KMS-11 (cell line): ENCODE measurements at regions not wholly inside any gene's neighbourhood (a gene's known extent, or its start where the extent isn't known, plus 50 kb on each side); places are given as distances from the start of the nearest gene placed in this dataset.

Source experiments
- H2AFZ ChIP-seq: fragments of 200-600 bp; sonication (generic); 2 replicates; pipeline ENCODE4 v1.6.1; 2016; ENCODE audit warnings: antibody characterized with exemption, mixed run types, low read depth
- H3K27ac ChIP-seq: fragments of 200-600 bp; sonication (generic); 2 replicates; pipeline ENCODE4 v1.6.1; 2016; ENCODE audit warnings: mild to moderate bottlenecking, mixed run types
- H3K27me3 ChIP-seq: fragments of 200-600 bp; sonication (generic); 2 replicates; pipeline ENCODE4 v1.6.1; 2017; ENCODE audit warnings: mild to moderate bottlenecking, low read depth, mixed run types, moderate library complexity; ENCODE audit not compliant: insufficient read depth
- H3K36me3 ChIP-seq: fragments of 200-600 bp; sonication (generic); 2 replicates; pipeline ENCODE4 v1.6.1; 2017; ENCODE audit warnings: mild to moderate bottlenecking, mixed run types; ENCODE audit not compliant: insufficient read depth
- H3K4me1 ChIP-seq: fragments of 200-600 bp; sonication (generic); 2 replicates; pipeline ENCODE4 v1.6.1; 2016; ENCODE audit warnings: mild to moderate bottlenecking, low read depth, mixed run types; ENCODE audit not compliant: poor library complexity, severe bottlenecking
- H3K4me2 ChIP-seq: fragments of 200-600 bp; sonication (generic); 2 replicates; pipeline ENCODE4 v1.7.0; 2016; ENCODE audit warnings: mild to moderate bottlenecking, mixed run types
- H3K4me3 ChIP-seq: fragments of 200-600 bp; sonication (generic); IDR thresholded peaks from 2 replicates; pipeline ENCODE4 v1.6.1; 2017; ENCODE audit warnings: low read depth, low read length, mixed read lengths; ENCODE audit not compliant: insufficient read depth
- H3K79me2 ChIP-seq: fragments of 200-600 bp; sonication (generic); 2 replicates; pipeline ENCODE4 v1.6.1; 2016; ENCODE audit warnings: low read depth, mixed run types; ENCODE audit not compliant: insufficient read depth
- H3K9ac ChIP-seq: fragments of 200-600 bp; sonication (generic); 2 replicates; pipeline ENCODE4 v1.6.1; 2016; ENCODE audit warnings: mild to moderate bottlenecking, mixed run types
- H4K20me1 ChIP-seq: fragments of 200-600 bp; sonication (generic); 2 replicates; pipeline ENCODE4 v1.6.1; 2016; ENCODE audit warnings: mild to moderate bottlenecking, mixed run types; ENCODE audit not compliant: insufficient read depth
- CTCF ChIP-seq: fragments of 200-600 bp; sonication (generic); conservative IDR thresholded peaks from 2 replicates; pipeline ENCODE4 v1.6.1; 2017; ENCODE audit warnings: low read depth, mild to moderate bottlenecking, antibody characterized with exemption, low read length, moderate library complexity, mixed read lengths

- peaks cover 4% of the 10 kb centered on the region for H3K4me1 ChIP-seq
- H3K36me3 ChIP-seq, result no peaks in the 10 kb centered on the region
- H4K20me1 ChIP-seq, result no peaks in the 10 kb centered on the region
- H3K27me3 ChIP-seq, result no peaks in the 10 kb centered on the region
- H3K9ac ChIP-seq, result no peak overlapping the region
- no peak overlapping the region for H3K27ac ChIP-seq
- H3K79me2 ChIP-seq, result no peaks in the 10 kb centered on the region
- H2AFZ ChIP-seq, result no peak overlapping the region
- TF ChIP-seq CTCF, result no peak
- H3K4me2 ChIP-seq, result no peak overlapping the region
- no peak overlapping the region for H3K4me3 ChIP-seq
Measured at GRCh38 chr5:106474066-106474465, 1196.7 kb downstream of the EFNA5 start.

- no peaks in the 10 kb centered on the region for H4K20me1 ChIP-seq
- no peak overlapping the region for H3K4me2 ChIP-seq
- H3K27me3 ChIP-seq, result no peaks in the 10 kb centered on the region
- H3K27ac ChIP-seq, result no peak overlapping the region
- no peak overlapping the region for H2AFZ ChIP-seq
- no peak for TF ChIP-seq CTCF
- no peaks in the 10 kb centered on the region for H3K36me3 ChIP-seq
- no peaks in the 10 kb centered on the region for H3K79me2 ChIP-seq
- no peaks in the 10 kb centered on the region for H3K4me1 ChIP-seq
- H3K9ac ChIP-seq, result no peak overlapping the region
- H3K4me3 ChIP-seq, result no peak overlapping the region
Measured at GRCh38 chr5:106459541-106459940, 1211.2 kb downstream of the EFNA5 start.

- TF ChIP-seq CTCF, result peak; percentile 20; the same call in 1 of the 2 replicates
Measured at GRCh38 chr5:106454651-106455415, 1215.9 kb downstream of the EFNA5 start.

GRCh38 chr5:106454050-106454449 is 1216.7 kb downstream of the EFNA5 start:
- Histone ChIP-seq H3K4me2 (no peak overlapping the region), H3K27me3 (no peaks in the 10 kb centered on the region)

More at GRCh38 chr5:106454651-106455415, 1215.9 kb downstream of the EFNA5 start:
- Histone ChIP-seq H3K79me2 (no peaks in the 10 kb centered on the region), H2AFZ (no peak overlapping the region), H3K4me2 (no peak overlapping the region), H3K27me3 (no peaks in the 10 kb centered on the region), H3K27ac (no peak overlapping the region), H3K4me3 (no peak overlapping the region), H3K4me1 (no peaks in the 10 kb centered on the region), H3K9ac (no peak overlapping the region), H3K36me3 (no peaks in the 10 kb centered on the region), H4K20me1 (no peaks in the 10 kb centered on the region)

More at GRCh38 chr5:106454050-106454449, 1216.7 kb downstream of the EFNA5 start:
- no peaks in the 10 kb centered on the region for H4K20me1 ChIP-seq
- no peak for TF ChIP-seq CTCF
- no peaks in the 10 kb centered on the region for H3K4me1 ChIP-seq
- no peaks in the 10 kb centered on the region for H3K36me3 ChIP-seq
- H3K4me3 ChIP-seq, result no peak overlapping the region
- no peaks in the 10 kb centered on the region for H3K79me2 ChIP-seq
- H3K27ac ChIP-seq, result no peak overlapping the region
- no peak overlapping the region for H3K9ac ChIP-seq
- no peak overlapping the region for H2AFZ ChIP-seq
